BJ (cell line): ENCODE measurements at regions not wholly inside any gene's neighbourhood (a gene's known extent, or its start where the extent isn't known, plus 50 kb on each side); places are given as distances from the start of the nearest gene placed in this dataset.
A peak's percentile ranks its signal among the peaks of the same experiment; 100 is the strongest.

ENCODE experiments used
- CTCF ChIA-PET: fragments of 350-600 bp; formaldehyde crosslinking; extraction: SDS; loops from one replicate; lab custom pipeline; 2021; ENCODE audit warnings: antibody characterized with exemption, inconsistent platforms; lab: Yijun Ruan, JAX
- POLR2A ChIA-PET: fragments of 300-600 bp; sonication (Branson Sonifier 250); formaldehyde crosslinking; extraction: SDS; loops from one replicate; lab custom pipeline; 2021; ENCODE audit warnings: antibody characterized with exemption; lab: Charles Lee
- DNase-seq: peaks from one replicate; pipeline ENCODE4 v3.0.0-alpha.2; 2011; ENCODE audit warnings: low read depth
- H3K27me3 ChIP-seq: 2 replicates; pipeline ENCODE4 v1.6.0; 2011; ENCODE audit warnings: low read length; ENCODE audit not compliant: control insufficient read depth, insufficient read depth
- H3K36me3 ChIP-seq: 2 replicates; pipeline ENCODE4 v1.5.1; 2011; ENCODE audit warnings: low read length; ENCODE audit not compliant: control insufficient read depth, insufficient read depth
- H3K4me3 ChIP-seq: 2 replicates; pipeline ENCODE4 v1.5.1; 2011; ENCODE audit warnings: low read depth, mild to moderate bottlenecking, control low read depth, low read length
- TF ChIP-seq, protein P1 (sequence below): IDR thresholded peaks from 2 replicates; pipeline ENCODE4 v1.5.1; 2011; ENCODE audit warnings: low read depth, mild to moderate bottlenecking, control low read depth, inconsistent platforms, low read length, moderate library complexity; ENCODE audit not compliant: insufficient read depth

DNA sequence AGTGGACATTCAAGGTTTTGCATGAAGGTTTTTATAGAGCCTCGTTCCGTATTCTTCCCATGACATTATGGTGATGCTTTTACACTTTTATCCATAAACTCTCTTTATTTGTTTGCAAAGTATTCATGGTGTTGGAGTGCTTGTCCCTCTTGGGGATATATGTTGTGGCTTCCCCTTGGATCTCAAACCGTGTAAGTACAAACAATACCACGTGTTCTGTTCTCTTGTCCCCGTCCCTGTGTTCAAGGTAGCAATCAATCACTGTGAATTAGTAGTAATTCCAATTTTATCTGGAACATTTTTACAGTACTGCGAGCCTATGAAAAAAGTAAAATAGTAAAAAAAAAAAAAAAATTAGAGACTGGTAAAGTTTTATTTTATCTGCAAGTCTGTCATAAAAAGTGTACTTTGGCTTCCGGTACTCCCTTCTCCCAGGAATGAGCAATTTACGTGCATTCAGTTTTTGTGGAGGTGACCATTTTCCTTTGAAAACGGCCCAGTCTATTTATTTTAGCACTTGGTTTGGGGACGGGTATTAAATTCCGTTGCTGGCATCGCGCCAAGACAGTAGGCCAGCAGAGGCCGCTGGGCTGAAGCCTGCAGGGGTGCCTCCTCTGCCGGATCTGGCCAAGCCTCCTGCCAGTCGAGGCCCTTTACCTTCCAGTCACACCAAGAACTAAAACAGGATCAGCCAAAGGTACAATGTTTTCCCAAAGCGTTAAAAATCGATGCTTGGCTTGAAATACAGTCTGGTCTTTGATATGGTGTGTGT, 175.7 kb downstream of the SOCS6 start:
- Histone ChIP-seq H3K4me3 (peak overlapping the region; percentile 26), H3K36me3 (no peaks in the 10 kb centered on the region), H3K27me3 (peaks cover 1% of the 10 kb centered on the region; the same call in 1 of the 2 replicates)
- POLR2A ChIA-PET = no interaction called here
- TF ChIP-seq, protein P1, sequence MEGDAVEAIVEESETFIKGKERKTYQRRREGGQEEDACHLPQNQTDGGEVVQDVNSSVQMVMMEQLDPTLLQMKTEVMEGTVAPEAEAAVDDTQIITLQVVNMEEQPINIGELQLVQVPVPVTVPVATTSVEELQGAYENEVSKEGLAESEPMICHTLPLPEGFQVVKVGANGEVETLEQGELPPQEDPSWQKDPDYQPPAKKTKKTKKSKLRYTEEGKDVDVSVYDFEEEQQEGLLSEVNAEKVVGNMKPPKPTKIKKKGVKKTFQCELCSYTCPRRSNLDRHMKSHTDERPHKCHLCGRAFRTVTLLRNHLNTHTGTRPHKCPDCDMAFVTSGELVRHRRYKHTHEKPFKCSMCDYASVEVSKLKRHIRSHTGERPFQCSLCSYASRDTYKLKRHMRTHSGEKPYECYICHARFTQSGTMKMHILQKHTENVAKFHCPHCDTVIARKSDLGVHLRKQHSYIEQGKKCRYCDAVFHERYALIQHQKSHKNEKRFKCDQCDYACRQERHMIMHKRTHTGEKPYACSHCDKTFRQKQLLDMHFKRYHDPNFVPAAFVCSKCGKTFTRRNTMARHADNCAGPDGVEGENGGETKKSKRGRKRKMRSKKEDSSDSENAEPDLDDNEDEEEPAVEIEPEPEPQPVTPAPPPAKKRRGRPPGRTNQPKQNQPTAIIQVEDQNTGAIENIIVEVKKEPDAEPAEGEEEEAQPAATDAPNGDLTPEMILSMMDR = peak; percentile 59
- DNase-seq = no peak
- CTCF ChIA-PET = interaction anchor here (0.7 to 0.8 kb wide), 2 partner anchors 25 to 293 kb away, joined by 3 read pairs; no protein-coding TSS in a partner anchor

DNA sequence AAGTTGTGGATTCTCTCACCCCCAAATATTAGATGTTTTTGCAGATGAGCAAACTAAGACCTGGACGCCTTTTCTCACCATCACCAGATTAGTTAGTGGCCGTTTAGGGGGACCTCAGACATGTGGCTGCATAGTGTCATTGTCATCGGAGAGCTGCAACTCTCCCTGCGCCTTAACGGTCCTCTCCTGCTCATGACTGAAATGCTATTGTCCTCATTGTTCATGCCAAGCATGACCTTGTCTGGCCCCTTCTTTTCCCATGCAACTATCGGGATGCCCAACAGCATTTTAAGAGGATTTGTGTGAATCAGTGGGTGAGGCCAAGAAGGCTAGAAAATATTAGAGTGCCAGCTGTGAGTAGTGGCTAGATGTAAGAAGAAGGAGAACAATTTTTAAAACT, 174.2 kb downstream of the SOCS6 start:
- CTCF ChIA-PET = interaction anchor here (1.1 kb wide), 1 partner anchor 8 kb away, joined by 4 read pairs; no protein-coding TSS in a partner anchor
- TF ChIP-seq, protein P1 = no peak

DNA sequence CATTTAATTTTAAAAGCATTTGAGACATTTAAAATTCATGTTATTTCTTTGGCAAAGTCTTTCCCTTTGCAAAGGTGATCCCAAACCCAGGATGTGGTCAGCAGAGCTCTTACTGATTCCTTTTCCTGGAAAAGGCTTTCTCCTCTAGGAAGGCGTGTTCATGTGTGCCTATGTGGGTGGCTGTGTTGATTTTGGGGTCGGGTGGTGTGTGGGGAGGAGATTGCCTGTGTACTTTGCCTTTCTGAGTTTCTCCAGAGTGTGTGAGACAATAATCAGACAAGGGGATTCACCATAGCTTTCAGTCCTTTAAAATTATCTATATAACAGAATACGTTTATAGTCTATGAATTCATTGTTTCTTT, 173.2 kb downstream of the SOCS6 start:
- POLR2A ChIA-PET = no interaction called here

More for the DNA sequence above, 174.2 kb downstream of the SOCS6 start:
- POLR2A ChIA-PET = no interaction called here
- DNase-seq = no peak
- H3K27me3 ChIP-seq = peaks cover 1% of the 10 kb centered on the region; the same call in 1 of the 2 replicates
- no peak overlapping the region for H3K4me3 ChIP-seq
- no peaks in the 10 kb centered on the region for H3K36me3 ChIP-seq

DNA sequence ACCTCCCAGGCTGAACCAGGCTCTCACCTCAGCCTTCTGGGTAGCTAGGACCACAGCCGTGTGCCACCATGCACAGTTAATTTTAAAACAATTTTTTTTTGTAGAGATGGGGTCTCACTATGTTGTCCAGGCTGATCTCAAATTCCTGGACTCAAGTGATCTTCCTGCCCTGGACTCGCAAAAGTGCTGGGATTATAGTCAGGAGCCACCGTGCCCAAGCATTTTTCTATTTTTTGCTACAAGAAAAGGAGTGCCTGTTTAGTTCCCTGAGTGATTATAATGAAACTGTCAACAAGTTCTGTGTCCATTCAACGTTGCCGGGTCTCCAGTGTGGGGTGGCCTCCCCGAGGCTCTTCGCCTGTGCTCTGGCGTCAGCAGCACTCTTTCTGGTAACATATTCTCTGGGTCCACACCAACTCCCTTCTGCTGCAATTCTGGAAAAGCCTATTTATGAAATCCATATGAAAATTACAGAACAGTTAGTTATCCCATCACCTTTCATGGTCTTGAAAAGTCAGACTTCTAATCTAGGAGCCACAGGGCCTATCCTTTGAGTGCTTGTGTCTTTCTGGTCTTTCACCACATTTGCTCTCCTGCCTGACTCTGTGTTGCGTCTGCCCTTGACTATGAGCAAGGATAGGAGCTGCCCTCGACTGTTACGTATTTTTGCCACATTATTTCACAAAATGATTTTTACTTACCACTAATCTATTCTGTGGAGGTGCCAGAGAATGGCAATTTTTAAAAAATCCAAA, 172.7 kb downstream of the SOCS6 start:
- TF ChIP-seq, protein P1 = no peak
- POLR2A ChIA-PET = no interaction called here

More for the DNA sequence above, 173.2 kb downstream of the SOCS6 start:
- no peaks in the 10 kb centered on the region for H3K36me3 ChIP-seq
- H3K4me3 ChIP-seq = no peak overlapping the region
- peaks cover 1% of the 10 kb centered on the region; the same call in 1 of the 2 replicates for H3K27me3 ChIP-seq
- TF ChIP-seq, protein P1 = no peak
- CTCF ChIA-PET = interaction anchor here (0.8 to 1.1 kb wide), 4 partner anchors 7 to 166 kb away, joined by 3 to 4 read pairs (median 4); no protein-coding TSS in a partner anchor
- no peak for DNase-seq

DNA sequence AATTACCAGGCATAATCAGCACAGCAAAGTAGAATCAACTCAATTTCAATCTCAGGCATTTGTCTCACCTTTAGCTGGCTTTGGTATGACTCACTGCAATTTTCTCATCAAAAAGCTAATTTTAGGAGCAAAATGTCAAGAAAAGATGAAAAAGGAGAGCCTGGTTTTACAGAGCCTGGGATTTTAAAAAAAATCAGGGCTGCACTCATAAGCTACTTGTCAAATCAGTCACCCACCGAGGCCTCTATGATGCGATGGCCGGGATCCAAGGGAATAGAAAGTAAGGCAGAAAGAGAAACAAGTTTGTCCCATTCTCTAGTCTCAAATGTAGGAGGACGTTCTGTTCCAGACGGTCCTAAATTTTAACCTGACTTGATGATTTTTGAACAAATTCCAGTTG, 170.9 kb downstream of the SOCS6 start:
- Histone ChIP-seq H3K4me3 (no peak overlapping the region), H3K36me3 (no peaks in the 10 kb centered on the region), H3K27me3 (peaks cover 1% of the 10 kb centered on the region; the same call in 1 of the 2 replicates)
- TF ChIP-seq, protein P1 = no peak
- DNase-seq = no peak
- CTCF ChIA-PET = interaction anchor here (1.5 to 2.8 kb wide), 2 partner anchors 264 to 1534 kb away, joined by 3 to 11 read pairs; no protein-coding TSS in a partner anchor
- POLR2A ChIA-PET = no interaction called here

More for the DNA sequence above, 172.7 kb downstream of the SOCS6 start:
- no peaks in the 10 kb centered on the region for H3K36me3 ChIP-seq
- CTCF ChIA-PET = interaction anchor here (0.8 to 1.2 kb wide), 3 partner anchors 28 to 166 kb away, joined by 3 to 4 read pairs (median 4); no protein-coding TSS in a partner anchor
- H3K27me3 ChIP-seq = peaks cover 1% of the 10 kb centered on the region; the same call in 1 of the 2 replicates
- no peak for DNase-seq
- no peak overlapping the region for H3K4me3 ChIP-seq
